ENCODE measurements at regions not wholly inside any gene's neighbourhood (a gene's known extent, or its start where the extent isn't known, plus 50 kb on each side); places are given as distances from the start of the nearest gene placed in this dataset.
"Not testable (repeated sequence)": the region's sequence is repeated elsewhere in the genome, so short reads cannot be mapped to it uniquely, and the experiment has no call there.

DNA sequence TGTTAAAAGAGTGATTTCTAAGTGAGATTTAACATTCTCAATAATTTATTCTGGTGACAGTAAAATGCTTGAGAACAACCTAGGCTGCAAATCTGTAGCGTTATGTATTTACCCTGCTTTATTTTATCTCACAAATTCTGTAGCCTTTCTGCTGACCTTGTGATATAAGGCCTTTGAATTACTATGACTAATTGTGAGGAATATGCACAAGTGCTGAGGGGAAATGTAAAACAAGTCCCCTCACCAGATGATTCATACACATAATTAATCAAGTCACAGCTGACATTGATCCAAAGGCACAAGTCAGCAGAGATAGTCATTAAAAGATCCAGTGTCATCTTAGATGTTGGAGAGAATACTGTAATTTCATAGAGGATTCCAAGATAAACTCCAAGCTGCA, 992.7 kb upstream of the USP15 start:
- DNase-seq (ENCODE audit: low read depth in 2 of 2): no peak

DNA sequence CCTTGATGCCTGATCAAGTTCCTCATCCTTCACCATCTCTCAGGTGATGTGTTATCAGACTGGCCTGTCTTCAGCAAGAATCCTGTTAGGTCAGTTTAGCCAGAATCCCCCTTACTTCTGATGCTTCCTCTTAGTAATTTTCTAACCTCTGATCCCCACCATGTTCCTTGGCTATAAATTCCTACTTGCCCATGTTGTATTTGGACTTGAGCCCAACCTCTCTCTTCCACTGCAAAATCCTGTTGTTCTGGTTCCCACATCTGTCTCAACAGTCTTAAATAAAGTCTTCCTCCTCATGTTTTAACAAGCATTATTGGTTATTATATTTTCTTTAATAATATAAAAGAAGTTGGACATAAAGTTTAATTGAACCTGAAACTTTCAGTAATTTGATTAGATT, 987.8 kb upstream of the USP15 start:
- DNase-seq (ENCODE audit: low read depth in 2 of 2): no peak

DNA sequence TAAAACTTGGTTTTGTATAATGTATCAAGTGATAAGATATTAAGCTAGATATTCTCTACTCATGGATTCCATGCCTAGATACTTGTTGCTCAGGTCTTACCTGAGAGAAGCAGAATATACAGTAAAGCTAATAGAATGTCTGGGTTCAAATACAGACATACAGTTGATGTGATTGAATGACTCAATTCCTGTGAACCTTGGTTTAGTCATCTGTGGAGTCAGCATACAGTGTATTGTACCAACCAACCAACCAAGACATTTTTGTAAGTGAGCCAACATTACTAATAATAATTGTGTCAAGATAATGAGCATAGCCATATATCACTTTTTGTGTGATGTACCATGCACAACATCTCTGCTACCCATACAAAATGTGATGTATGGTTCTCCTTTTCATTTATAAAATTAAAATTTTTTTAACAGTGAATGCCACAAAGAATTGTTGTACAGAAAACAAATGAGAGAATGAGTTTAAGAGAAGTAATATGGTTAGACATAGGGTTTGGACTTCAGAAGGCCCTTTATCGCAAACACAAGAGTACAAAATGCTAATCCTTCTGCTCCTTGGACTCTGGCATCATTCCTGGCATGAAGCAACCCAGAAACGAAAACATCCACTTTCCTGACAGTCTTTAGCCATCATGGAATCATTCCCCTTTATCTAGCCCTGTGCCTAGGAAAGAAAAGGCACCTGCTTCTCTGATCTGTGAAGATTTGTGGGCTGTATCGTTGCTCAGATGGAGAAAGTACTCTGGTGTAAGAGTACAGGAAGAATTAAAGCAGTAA, 977.2 kb upstream of the USP15 start:
- DNase-seq (ENCODE audit: low read depth in 2 of 2): no peak

DNA sequence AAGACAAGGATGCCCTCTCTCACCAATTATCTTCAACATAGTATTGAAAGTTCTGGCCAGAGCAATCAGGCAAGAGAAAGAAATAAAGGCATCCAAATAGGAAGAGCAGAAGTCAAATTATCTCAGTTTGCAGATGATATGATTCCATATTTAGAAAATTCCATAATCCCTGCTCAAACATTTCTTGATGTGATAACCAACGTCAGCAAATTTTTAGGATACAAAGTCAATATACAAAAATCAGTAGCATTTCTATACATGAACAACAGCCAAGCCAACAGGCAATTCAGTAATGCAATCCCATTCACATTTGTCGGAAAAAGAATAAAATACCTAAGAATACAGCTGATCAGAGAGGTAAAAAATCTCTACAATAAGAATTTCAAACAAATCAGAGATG, 969.7 kb upstream of the USP15 start:
- DNase-seq (ENCODE audit: low read depth in 2 of 2): no peak

DNA sequence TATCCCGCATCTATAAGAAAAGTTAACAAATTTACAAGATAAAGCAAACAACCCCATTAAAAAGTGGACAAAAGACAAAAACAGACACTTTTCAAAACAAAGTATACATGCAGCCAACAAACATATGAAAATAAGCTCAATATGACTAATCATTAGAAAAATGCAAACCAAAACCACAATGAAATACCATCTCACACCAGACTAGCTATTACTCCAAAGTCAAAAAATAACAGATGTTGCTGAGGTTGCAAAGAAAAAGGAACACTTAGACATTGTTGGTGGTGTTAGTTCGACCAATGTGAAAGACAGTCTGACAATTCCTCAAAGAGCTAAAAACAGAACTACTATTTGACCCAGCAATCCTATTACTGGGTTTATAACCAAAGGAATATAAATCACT, 968.6 kb upstream of the USP15 start:
- DNase-seq (ENCODE audit: low read depth in 2 of 2): no peak

DNA sequence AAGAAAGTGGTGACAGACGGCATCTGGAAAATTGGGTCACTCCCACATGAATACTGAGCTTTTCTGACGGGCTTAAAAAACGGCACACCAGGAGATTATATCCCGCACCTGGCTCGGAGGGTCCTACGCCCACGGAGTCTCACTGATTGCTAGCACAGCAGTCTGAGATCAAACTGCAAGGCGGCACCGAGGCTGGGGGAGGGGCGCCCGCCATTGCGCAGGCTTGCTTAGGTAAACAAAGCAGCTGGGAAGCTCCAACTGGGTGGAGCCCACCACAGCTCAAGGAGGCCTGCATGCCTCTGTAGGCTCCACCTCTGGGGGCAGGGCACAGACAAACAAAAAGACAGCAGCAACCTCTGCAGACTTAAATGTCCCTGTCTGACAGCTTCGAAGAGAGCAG, 966.2 kb upstream of the USP15 start:
- not testable (repeated sequence) for DNase-seq (ENCODE audit: low read depth in 2 of 2)

DNA sequence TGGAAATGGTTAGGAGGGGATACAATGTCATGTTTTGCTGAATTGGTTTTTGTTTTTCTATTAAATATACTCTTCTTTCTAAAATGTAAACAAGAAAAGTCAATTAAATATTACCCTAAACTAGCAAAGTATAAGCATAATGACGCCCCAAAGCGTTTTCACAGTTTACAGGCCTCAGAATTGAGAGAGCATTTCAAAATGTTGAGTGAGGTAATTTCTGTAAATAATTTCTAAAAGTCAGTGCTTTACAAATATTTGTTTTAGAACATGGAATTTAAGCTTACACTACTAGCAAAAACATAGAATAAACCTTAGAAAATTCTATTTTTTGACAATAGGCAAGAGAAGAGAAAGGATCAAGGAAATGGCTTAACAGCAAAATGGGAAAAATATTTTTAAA, 958.4 kb upstream of the USP15 start:
- DNase-seq (ENCODE audit: low read depth in 2 of 2): no peak

DNA sequence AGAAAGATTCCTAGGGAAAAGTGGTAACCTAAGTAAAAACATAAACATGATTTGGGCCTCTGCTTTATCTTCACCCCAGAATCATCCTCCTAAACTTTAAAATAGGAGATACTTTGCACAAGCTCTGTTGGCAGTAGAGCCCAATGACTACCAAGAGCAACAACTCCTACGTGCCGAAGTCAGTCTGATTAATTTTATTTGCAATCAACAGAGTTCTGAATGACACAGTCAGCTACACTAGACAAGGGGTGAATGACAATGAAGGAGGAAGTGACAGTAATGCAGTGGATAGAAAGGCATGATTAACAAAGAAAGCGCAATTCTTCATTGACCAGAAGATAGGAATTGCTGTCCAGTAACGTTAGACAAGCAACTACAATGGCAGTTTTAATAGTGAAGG, 957.9 kb upstream of the USP15 start:
- no peak for DNase-seq (ENCODE audit: low read depth in 2 of 2)

DNA sequence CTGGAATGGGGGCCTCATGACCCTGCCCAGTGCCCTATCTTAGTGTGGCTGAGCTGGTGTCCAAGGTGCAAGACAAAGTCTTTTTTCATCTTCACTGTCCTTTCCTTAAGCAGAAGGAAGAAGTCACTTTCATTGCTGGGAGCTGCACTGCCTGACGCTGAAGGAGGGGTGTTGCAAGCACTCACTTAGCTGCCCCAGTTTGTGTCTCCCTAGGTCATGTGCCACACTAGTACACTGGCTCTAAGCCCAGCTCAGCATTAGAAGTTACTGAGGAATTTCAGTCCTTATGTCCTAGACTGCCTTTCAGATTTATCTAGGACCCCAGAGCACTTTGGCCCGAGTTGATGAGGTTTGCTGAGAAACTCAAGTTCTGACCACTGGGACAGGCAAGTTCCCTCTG, 952.0 kb upstream of the USP15 start:
- DNase-seq (ENCODE audit: low read depth in 2 of 2): no peak

DNA sequence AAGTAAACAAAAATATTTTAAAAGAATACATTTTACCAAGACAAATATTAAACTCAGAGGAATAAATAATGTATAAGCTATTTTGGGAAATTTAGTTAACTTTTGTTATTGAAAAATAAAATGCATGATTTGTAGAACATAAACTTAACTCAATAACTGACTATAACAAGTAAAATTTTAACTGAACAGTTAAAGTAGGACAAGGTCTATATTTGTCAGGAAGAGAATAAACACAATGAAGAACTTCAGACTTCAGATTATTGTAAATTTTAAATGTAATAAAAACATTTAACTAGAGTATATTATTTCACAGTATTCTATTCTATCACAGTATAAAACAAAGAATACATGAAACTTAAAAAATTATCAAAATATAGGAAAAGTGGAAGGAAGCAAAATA, 948.8 kb upstream of the USP15 start:
- DNase-seq (ENCODE audit: low read depth in 2 of 2): no peak

DNA sequence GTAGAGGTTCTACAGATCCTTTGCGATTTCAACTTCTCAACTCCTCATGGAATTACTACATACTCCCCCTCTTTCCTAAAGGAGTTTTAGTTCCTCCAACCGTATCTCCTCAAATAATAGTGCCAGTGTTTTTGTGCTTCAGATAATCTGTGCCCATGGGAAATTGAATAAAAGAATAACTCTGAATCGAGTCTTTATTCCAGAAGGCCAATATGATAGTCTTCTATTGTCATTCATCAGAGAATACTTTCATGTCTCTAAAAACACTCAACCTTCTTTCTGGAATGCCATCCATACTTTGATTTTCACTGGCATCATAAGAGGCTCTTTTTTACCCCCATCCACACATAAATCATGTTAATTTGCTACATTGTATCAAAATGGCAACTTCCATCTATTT, 911.3 kb upstream of the USP15 start:
- DNase-seq (ENCODE audit: low read depth in 2 of 2): no peak

DNA sequence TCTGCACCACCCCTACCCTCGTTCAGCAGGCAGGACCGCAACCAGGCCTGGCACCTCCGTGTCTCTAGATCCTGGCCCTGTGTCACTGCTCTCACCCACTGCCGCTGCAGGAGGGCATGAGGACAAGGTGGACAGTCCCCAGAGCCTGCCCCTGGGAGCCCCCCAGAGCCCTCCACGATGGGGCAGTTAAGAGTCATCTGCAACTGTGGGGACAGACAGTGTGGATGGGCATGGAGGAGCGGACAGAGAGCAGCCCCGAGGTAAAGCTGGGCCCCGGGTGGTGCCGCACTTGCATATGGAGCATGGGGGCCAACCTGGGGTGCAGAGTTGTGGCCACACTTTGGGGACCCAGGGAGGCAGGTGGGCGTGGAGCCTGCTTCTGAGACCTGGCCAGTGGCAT, 905.1 kb upstream of the USP15 start:
- no peak for DNase-seq (ENCODE audit: low read depth in 2 of 2)

DNA sequence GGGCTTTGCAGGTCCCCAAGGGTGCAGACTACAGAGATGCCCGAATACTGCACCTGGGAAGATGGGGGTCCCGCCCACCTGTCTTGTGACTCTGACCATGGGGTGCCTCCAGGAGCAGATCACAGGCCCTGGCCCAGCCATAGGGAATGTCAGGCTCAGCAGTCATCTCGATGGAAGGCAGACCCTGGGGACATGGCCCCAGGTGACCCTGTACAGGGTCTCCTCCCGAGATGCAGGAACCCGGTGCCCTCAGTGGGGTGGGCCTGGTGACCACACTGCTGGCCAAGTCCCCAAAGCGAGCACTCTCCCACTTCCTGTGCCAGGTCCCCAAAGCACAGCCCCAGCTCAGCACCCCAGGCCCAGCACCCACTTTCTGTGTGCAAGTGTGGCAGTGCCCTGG, 903.7 kb upstream of the USP15 start:
- DNase-seq (ENCODE audit: low read depth in 2 of 2): no peak

DNA sequence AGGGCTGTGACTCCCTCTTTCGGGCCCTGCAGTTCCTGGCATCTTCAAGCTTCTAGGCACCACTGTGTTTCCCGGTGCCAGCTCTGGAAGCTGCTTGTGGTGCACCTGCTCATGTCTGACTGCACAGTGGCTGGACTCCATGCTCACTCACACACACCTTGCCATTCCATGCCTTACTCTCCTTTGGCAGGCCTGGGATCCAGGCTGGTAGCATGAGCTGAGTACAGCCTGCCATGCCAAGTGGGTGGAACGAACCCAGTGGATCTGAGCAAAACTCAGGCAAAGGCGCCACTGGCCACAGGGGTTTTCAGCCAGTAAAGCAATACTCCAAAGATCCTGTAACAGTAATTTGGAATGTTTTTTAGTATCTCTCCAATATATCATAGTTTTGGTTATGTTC, 902.7 kb upstream of the USP15 start:
- DNase-seq (ENCODE audit: low read depth in 2 of 2): no peak

DNA sequence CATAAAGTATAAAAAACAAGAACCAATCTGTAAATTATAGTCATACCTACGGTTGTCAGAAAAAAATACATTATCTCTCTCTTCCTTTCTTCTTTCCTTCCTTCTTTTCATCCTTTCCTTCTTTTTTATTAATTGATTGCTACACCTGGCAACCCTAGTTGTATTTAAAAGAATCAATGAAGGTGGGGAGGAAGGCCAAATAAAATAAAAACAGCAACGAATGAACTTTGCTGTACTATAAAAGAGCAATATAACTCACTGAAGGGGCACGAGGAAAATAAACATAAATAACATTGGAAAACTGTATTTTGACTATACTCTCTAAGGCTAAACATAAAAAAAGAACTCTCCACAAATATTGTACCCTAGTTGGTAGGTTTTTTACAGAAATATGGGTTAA, 898.2 kb upstream of the USP15 start:
- no peak for DNase-seq (ENCODE audit: low read depth in 2 of 2)

DNA sequence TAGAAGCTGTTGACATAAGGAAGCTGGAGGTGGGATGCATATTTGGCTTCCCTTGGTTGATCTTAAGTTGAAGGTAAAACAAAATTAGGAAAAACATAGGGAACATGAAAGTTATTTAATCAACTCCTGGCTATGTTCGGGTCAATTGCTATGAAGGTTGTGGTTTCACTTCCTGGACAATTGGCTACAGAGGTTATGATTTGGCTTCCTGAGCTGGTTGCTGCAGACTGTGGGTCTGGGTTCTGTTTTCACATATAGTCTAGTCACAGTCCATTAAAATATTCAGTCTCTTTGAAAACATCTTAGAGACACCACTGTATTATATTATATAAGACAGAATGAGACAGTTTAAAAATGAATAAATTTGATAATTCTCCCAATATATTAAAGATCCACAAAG, 895.2 kb upstream of the USP15 start:
- no peak for DNase-seq (ENCODE audit: low read depth in 2 of 2)

DNA sequence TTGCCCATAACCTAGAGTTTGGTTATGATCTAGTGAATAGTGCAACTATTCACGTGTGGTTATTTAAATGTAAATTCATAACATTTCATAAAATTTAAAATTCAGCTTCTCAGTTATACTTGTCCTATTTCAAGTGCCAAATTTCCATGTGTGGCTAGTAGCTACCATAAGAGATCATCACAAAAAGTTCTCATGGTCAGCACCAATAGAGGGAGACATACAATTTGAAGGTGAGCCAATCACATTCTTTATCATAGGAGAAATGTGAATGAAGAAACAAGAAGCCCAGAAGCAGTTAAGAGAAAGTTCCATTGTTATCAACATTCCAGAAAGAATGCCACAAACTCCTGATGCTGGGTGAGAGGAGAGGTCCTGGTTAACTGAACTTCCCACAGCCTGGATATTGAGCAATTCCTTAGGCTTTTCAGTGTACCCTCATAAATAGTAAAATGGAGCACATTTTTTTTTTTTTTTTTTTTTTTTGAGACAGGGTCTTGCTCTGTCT, 892.9 kb upstream of the USP15 start:
- no peak for DNase-seq (ENCODE audit: low read depth in 2 of 2)

DNA sequence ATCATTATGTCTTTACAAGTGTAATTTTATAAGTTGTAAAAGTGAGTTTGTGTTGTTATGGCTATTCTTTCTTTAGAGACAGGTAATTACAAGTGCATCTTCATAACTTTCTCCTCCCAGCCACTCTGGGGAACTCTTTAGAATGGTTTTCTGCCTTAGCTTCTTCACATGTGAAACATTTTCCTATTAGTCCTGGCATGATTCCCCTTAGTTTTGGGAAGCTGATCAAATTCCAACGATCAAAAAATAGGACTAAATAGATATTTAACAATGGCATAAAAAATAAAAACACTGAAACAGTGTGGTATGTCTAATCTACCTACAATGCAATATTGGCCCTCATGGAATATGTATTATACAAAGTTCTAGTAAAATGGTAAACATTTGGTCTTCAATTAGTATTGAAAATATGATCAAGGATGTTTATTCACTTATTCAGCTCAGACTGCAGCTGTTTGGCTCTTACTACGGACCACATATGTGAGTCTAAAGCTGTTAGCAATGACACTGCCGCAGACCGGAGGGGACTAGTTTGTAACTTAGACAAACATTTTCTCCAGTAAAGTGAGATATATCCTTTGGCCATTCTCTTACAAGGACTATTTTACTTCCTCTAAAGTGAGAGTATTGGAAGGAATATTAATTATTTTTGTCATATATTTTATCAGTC, 890.8 kb upstream of the USP15 start:
- DNase-seq (ENCODE audit: low read depth in 2 of 2): no peak

DNA sequence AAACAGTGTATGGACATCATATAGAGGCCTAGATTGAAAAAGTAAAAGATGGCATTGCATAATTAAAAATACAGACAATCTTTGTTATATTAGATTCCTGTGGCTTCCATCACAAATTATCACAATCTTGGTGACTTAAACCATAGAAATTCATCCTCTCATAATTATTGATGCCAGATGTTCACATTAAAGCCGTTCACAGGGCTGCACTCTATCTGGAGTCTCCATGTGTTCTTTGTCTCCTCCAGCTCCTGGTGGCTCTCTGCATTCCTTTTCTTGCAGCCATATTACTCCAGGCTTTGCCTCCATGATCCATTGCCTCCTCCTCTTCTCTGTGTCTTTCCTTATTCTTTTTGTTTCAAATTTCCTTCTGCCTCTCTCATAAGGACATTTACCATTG, 875.7 kb upstream of the USP15 start:
- DNase-seq (ENCODE audit: low read depth in 2 of 2): no peak

DNA sequence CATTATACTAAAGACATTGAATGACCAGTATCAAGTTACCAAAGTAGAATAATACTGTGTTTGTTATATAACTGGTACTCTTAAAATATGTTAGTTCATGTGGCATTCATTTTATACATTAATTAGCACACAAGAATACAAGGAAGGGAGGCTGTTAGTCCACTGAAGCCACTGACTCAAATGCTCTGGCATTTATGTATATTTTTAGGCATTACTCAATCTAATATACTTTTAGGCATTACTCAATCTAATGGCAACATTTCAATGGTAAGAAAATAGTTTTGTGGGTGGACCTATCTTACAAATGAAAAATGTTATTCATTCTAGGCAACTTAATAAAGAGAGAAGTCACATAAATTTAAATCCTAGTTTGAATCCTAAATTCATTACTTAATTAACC, 874.4 kb upstream of the USP15 start:
- DNase-seq (ENCODE audit: low read depth in 2 of 2): no peak

DNA sequence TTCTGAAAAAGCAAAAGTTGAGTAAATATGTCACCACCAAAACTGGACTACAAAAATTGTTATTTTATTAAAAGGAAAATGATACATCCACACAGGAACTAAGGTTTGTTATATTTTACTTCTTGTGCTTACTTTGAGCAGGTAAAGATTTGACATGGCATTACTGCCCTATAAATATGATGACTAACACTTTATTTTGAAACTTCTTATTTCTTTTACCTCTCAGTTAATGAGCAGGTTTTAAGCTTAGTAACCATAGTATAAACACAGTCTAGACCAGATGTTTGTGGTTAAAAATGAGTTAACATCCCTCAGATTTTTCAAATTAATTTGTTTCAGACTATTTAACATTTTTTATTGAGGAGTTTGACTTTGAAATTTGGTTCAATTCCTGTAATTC, 862.5 kb upstream of the USP15 start:
- no peak for DNase-seq (ENCODE audit: low read depth in 2 of 2)

DNA sequence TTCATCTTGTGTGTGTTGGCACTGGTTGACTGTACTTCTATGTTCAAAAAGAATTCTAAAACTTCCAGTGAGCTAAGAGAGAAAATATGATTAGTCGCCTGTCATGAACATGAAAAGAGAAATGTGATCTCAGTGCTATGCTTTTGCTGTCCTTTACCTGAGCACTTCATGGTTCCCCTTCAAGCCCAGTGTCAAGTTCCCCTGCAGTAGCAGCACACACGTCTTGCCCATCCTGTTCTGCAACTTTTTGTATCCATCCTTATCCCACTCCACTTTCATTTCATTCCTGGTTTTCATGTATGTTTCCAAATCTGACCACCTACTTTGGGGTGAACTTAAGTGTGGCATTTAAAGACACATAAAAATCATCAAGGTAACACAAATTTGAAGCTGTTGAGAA, 848.0 kb upstream of the USP15 start:
- no peak for DNase-seq (ENCODE audit: low read depth in 2 of 2)

DNA sequence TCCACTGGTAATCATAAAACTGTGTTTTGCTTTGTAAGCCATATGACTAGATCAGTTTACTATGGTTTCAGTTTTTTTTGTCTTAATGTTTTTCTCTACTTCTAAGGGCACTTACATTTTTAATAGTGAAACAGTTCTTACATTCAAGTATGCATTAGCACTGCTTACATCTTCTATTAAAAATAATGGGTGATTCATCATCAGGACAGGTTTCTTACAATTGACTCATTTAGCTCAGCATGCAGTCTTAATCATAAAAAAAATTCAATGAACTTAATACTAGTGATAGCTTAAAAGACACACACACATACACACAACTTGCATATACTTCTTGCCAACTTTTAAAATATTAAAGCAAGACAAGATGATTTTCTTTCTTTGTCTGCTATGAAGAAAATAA, 845.7 kb upstream of the USP15 start:
- no peak for DNase-seq (ENCODE audit: low read depth in 2 of 2)

DNA sequence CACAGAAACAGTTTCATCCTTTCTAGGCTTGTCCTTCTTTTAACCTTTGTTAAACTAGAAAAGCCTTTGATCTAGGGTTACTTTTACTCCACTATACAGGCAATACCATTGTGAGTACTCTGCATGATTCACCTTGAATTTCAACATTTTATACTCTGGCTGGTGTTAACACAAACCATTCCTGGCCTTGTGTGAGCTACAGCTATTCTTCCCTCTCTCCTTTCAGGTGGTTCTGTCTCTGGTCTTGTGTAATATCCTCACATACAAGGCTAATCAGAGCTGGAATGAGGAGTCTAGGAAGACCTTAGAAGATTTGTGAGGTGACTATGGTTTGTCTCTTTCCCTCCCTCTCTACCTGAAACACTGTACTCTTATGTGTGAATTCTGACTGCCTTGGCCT, 837.4 kb upstream of the USP15 start:
- DNase-seq (ENCODE audit: low read depth in 2 of 2): no peak

Data from stimulated activated CD8-positive, alpha-beta memory T cell treated with anti-CD3 and anti-CD28 coated beads, Interleukin-15, amount 100 ng/mL, for 48 hours (primary cell).